GM11168 (cell line): ENCODE measurements at regions not wholly inside any gene's neighbourhood (a gene's known extent, or its start where the extent isn't known, plus 50 kb on each side); places are given as distances from the start of the nearest gene placed in this dataset.
"Not testable (repeated sequence)": the region's sequence is repeated elsewhere in the genome, so short reads cannot be mapped to it uniquely, and the experiment has no call there.

Source experiments
- in situ Hi-C: fragments of 300-500 bp; cut with MboI; formaldehyde crosslinking; loops from one replicate; pipeline ENCODE4 v1.12.0; 2022; ENCODE audit warnings: low sequenced_read_pairs; ENCODE audit not compliant: unreplicated experiment

- in situ Hi-C loops, result not testable (repeated sequence)
Observed at GRCh38 chr18:14460364-14460763, 83.0 kb downstream of the POTEC start.

DNA sequence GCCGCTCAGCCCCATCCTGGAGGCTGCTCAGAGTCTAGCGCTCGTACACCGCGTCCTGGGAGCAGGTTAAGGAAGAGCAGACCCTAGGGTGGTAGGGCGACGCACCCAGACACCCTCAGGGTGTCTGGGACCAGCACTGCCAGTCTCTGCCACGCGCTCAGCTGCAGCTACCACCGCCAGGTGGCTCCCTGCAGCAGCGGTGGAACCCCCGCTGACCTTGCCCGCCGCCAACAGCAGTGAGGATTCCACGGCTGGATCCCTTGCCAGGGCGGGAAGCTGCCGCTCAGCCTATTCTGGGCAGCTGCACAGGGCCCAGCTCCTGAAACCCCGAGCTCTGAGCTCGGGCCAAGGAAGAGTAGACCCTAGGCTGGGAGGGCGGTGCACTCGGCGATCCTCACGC lies 83.6 kb downstream of the POTEC start:
- in situ Hi-C loops, result not testable (repeated sequence)

GRCh38 chr18:14458009-14458945 lies 85.1 kb downstream of the POTEC start:
- in situ Hi-C loops, result not testable (repeated sequence)

GRCh38 chr18:14450637-14451009 lies 92.8 kb downstream of the POTEC start:
- in situ Hi-C loops, result not testable (repeated sequence)

GRCh38 chr18:14449995-14450636 lies 93.3 kb downstream of the POTEC start:
- in situ Hi-C loops, result not testable (repeated sequence)

DNA sequence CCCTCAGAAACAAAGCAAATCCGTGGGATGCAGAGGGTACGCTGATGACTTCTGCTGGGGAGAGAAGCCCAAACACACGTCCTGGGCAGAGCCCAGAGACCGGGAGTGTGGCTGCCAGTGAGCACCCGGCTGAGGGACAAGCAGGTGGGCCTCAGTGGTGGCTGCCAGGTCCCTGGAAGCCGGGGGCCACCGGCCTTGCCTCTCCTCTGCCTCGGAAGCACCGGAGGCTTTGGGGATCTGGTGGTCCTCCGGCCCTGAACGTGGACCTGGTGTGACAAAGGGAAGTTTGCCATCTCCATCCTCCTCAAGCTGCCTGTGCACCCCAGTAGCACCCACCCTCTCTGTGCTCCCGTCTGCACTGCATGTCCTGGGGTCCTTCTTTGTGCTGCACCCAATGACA lies 94.3 kb downstream of the POTEC start:
- in situ Hi-C loops, result not testable (repeated sequence)

- in situ Hi-C loops, result not testable (repeated sequence)
Observed at GRCh38 chr18:14447715-14448114, 95.7 kb downstream of the POTEC start.

- in situ Hi-C loops, result not testable (repeated sequence)
Observed at GRCh38 chr18:14435460-14435859, 107.9 kb downstream of the POTEC start.

DNA sequence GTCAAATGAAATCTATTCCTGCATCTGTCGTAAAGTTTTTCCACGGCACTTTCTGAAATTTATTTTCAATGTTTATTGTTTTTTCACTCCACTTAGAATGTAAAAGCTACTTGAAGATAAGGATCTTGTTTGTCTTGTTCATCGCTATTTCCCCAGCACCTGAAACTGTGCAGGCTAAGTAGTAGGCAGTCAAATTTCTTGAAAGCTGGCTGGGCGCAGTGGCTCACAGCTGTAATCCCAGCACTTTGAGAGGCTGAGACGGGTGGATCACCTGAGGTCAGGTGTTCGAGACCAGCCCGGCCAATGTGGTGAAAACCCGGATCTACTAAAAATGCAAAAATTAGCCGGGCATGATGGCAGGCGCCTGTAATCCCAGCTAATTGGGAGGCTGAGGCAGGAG lies 111.0 kb downstream of the POTEC start:
- in situ Hi-C loops, result not testable (repeated sequence)

DNA sequence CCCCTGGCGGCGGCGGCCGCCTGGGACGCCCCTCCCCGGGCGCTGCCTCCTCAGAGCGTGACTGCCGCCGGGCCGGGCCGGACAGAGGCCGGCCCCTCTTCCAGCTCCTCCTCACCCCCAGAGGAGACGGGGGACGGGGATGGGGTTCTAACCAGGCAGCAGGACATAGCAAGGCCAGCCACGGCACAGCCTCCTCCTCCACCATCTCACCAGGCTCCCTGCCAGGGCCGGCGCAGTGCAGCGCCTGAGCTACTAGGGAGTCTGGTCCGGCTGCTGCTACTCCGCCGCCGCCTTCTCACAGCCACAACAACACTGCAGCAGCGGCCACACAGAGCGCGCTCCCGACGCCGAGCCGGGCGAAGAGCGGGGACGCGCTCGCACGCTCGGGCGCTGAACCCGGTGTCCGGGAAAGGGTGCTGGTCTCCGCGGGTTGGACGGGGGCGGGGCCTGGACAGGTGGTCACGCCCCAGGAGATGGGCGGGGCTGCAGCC lies 112.3 kb downstream of the POTEC start:
- in situ Hi-C loops, result not testable (repeated sequence)

DNA sequence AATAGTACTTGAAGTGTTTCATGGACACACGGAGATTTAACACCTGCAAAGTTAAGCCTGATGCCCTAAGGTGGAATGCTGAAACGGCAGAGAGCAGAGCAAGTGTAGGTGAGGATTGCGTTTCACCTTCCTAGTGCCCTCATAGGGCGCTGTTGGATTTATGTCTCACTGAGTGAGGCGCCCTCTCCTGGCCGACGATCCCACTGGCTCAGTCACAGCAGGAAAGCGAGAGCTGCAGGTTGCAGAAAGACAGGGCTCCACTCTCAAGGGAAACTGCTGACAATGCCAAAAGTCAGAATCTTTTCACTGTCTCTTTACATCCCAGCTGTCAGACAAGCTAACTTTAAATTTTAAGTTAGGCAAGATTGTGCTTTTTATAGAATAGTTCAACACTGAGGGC lies 127.6 kb downstream of the POTEC start:
- in situ Hi-C loops, result not testable (repeated sequence)

- in situ Hi-C loops, result not testable (repeated sequence)
Observed at GRCh38 chr18:14415399-14415798, 128.0 kb downstream of the POTEC start.

DNA sequence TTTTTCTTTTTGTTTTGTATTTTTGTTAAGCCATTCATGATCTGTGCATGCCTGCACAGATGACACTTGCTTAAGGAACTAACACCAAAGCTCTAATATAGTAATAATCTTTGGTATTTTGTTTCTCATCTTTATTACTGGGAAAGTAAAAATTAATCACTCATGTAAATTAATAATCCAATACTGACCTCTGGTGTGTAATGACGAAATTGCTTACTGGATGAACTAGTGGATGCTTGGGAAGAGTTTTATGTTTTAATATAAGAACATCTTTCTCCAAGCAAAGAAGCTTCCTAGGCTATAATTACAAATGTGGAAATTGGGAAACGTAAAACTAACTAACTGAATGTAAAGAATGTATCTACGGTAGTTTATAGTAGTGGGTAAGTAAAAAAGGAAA lies 147.9 kb downstream of the POTEC start:
- in situ Hi-C loops, result loop anchor here (25.0 kb wide), 1 partner anchor 208 kb away; no protein-coding TSS in a partner anchor

DNA sequence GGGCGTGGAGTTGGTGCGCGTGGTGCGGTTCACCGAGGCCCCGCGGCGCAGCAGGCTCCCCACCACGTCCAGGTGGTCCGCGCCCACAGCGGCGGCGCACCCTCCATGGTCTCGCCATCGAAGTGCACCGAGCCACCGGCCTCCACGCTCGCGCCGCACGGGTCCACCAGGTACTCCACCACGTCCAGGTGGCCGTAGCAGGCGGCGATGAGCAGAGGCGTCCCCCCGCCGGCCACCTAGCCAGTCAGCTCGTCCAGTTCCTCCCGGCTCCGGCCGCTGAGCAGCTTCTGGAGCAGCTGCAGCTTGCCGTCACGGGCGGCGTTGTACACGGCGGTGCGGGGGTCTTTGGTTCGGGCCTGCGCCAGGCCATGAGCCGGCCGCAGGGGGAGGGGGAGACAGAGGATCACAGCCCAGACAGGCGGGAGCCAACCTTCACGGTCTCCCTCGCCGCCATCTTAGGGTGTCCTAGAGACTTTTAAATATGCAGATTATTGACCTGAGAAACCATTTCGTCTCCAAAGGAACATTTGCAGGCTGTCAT lies 149.8 kb downstream of the POTEC start:
- in situ Hi-C loops, result loop anchor here (25.0 kb wide), 1 partner anchor 206 kb away; no protein-coding TSS in a partner anchor

DNA sequence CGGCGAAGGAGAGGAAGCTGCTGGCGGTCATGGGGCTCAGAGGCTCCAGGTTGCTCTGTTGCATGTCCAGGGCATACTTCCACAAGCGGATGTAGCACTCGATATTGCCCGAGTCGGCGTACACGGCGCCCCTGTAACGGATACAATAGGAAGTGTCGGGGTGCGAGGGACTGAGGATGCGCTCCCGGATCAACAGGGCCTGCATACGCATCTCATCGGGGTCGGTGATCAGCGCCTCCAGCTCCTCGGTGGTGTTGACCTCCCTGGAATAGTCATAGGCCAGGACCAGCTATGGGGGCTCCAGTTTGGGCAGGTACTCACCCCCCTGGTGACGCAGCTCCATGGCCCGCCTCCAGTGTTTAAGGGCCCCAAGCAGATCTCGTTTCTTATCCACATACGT lies 150.8 kb downstream of the POTEC start:
- in situ Hi-C loops, result loop anchor here (25.0 kb wide), 1 partner anchor 205 kb away; no protein-coding TSS in a partner anchor

GRCh38 chr18:14384961-14385360 lies 158.4 kb downstream of the POTEC start:
- in situ Hi-C loops, result loop anchor here (25.0 kb wide), 1 partner anchor 198 kb away; no protein-coding TSS in a partner anchor

DNA sequence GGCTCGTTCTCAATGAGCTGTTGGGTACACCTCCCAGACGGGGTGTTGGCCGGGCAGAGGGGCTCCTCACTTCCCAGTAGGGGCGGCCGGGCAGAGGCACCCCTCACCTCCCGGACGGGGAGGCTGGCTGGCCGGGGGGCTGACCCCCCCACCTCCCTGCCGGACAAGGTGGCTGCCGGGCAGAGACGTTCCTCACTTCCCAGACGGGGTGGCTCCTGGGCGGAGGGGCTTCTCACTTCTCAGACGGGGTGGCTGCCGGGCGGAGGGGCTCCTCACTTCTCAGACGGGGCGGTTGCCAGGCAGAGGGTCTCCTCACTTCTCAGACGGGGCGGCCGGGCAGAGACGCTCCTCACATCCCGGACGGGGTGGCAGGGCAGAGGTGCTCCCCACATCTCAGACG lies 160.7 kb downstream of the POTEC start:
- in situ Hi-C loops, result loop anchor here (25.0 kb wide), 1 partner anchor 195 kb away; no protein-coding TSS in a partner anchor

DNA sequence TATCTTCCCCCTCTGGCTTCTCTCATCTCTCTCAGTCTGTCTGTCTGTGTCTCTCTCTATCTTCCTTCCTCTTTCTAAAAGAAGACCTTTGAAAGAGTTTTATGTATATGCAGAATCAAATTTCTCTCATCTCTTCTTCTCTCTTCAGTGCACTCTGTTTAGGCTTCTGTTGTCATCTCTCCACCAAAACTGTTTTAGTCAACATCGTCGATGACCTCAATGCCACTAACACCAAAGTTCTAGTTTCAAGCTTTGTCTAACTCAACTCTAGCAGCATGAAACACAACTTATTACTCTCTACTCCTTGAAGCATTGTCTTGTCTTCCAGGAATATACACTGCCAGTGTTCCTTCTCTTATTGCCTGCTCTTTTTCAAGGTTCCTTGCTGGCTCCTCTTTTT lies 163.9 kb downstream of the POTEC start:
- in situ Hi-C loops, result loop anchor here (25.0 kb wide), 1 partner anchor 192 kb away; no protein-coding TSS in a partner anchor

DNA sequence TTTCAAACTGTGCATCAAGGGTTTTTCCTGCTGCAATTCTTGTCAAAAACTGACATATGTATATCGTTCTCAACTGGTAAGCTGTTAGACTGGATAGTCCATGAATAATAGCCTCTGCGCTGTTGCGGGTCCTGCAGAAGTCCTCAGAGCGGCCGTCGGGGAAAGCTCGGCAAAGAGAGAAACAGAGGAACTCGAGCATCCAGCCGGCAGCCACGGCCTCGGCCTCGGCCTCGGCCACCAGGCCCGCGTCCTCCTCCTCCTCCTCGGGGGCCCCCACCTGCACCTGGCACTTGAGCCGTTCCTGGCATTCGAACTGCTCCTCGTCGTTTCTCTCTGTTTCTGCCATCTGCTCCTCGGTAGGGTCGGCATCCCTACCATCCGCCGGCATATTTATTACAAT lies 165.0 kb downstream of the POTEC start:
- in situ Hi-C loops, result loop anchor here (25.0 kb wide), 1 partner anchor 191 kb away; no protein-coding TSS in a partner anchor

GRCh38 chr18:14361346-14361745 lies 182.1 kb downstream of the POTEC start:
- in situ Hi-C loops, result not testable (repeated sequence)
